CD4-positive, alpha-beta T cell treated with Interferon gamma for 1 hour (primary cell): ENCODE measurements at regions not wholly inside any gene's neighbourhood (a gene's known extent, or its start where the extent isn't known, plus 50 kb on each side); places are given as distances from the start of the nearest gene placed in this dataset.

Experiments
- DNase-seq: peaks from one replicate; pipeline ENCODE4 v3.0.0-alpha.2; 2020

GRCh38 chr19:28971049-28971448, 241.9 kb downstream of the UQCRFS1 start:
- no peak for DNase-seq

- DNase-seq: no peak
These were observed 244.2 kb downstream of the UQCRFS1 start for GRCh38 chr19:28968721-28969120.

- no peak for DNase-seq
These were observed 246.1 kb downstream of the UQCRFS1 start for GRCh38 chr19:28966737-28967399.

- no peak for DNase-seq
These were observed 248.5 kb downstream of the UQCRFS1 start for GRCh38 chr19:28964500-28964899.

- no peak for DNase-seq
These were observed 249.3 kb downstream of the UQCRFS1 start for GRCh38 chr19:28963486-28964250.

DNA sequence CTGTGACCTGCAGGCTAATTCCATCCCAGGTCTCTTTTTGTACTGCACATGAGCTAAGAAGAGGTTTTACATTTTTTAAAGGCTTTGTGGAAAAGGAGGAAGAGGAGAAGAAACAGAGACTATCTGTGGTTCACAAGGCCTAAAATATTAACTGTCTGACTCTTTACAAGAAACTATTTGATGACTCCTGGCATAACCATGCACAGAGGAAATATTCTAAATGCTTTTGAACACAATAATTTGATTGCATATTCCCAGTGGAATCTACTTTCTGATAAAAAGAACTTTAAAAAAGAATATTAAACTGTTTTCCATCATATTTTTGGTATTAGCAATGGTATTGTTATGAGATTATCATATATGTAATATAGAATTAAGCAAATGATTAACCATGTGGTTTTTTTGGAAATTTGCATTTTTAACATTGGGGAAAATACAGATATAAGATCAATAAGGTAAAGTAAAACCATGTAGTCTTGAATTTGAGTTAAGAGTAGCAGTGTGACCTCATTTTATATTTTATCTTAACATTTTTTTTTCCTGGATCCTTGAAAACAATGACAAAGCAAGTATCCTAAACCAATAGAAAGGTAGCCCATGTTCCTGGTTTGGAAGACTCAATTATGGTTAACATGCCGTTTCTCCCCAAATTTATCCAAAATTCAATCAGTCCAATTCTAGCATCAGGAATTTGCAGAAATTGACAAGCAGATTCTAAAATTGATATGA, 251.0 kb downstream of the UQCRFS1 start:
- no peak for DNase-seq

DNA sequence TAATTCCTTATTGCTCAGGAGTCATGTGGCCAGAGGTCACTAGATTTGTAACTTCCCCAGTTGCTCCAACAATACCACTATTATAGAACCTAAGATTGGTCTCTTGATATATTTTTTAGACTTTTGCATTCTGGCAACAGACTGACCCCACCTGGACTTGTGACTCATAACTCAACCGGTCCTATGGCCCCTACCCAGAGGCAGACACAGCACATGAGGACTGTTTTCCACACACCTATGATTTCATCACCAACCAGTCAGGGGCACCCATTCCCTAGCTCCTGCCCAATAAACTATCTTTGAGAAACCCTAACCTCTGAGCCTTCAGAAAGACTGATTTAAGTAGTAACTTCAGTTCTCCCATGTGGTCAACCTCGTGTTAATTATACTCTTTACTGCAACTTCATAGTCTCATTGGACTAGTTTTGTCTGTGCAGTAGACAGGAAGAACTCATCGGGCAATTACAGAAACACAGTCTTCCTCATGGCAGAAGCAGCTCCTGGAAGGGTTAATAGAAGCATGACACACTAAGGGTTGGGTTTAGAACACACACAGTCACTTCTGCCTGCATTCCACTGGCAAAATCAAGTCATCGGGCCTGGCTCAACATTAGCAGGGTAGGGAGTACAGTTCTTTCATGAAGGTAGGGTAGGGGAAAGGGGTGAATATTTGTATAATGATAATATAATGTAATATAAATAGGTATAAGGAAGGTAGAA, 251.8 kb downstream of the UQCRFS1 start:
- DNase-seq: no peak

- no peak for DNase-seq
These were observed 252.4 kb downstream of the UQCRFS1 start for GRCh38 chr19:28960586-28960985.

- DNase-seq: no peak
These were observed 256.0 kb downstream of the UQCRFS1 start for GRCh38 chr19:28956961-28957360.

DNA sequence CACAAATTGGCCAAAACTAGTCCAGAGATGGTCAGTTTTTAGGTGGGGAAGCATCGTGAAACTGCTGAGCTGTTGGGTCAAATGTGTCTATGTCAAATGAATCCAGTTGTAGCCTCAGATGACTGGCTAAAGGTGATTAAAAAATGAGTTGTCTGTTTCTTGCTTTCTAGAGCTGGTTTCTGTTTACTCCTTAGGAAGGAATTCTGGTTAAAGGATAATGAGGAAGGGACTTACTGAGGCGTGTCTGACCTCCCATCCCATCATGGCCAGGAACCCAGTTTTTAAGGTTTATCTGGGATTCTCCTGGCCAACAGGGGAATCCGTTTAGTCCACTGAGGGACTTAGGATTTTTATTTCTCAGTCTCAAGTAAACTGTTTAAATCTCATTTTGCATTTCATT, 256.5 kb downstream of the UQCRFS1 start:
- no peak for DNase-seq

DNA sequence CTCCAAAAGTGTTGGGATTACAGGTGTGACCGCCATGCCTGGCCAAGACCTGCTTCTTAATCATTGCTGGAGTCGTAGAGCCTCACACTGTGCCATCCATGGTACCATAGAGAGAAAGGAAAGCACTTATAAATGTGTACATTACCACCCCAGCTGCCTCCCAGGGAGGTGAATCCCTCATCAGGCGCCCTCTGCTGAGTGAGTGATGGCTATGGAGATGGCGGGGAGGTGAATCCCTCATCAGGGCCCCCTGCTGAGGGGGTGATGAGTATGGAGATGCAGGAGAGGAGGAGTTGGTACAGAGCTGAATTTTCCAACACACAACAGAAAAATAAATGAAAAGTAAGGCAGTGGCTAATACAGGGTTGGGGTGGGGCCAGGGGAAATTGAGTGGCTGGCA, 263.4 kb downstream of the UQCRFS1 start:
- DNase-seq: no peak

GRCh38 chr19:28949027-28949426, 263.9 kb downstream of the UQCRFS1 start:
- DNase-seq: no peak

GRCh38 chr19:28948566-28948965, 264.4 kb downstream of the UQCRFS1 start:
- DNase-seq: no peak

DNA sequence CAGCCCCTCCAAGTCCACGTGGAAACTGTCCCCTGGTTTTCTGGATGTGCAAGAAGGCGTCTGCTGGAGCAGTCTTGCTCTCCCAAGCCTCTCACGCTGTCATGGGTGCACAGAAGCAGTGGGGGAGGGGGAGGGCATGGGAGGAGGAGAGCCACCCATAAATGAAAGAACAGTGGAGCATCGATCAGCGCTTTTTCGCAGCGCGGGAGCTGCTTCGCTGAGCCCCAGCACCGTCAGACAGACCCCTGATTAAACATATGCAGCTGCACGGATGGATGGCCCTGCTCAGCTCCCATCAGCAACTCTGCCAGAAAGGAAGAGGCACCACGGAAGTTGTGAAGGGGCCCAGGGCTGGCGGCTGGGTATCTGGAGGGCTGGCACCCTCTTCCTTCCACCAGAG, 264.9 kb downstream of the UQCRFS1 start:
- DNase-seq: no peak

GRCh38 chr19:28943651-28944050, 269.3 kb downstream of the UQCRFS1 start:
- DNase-seq: no peak

DNA sequence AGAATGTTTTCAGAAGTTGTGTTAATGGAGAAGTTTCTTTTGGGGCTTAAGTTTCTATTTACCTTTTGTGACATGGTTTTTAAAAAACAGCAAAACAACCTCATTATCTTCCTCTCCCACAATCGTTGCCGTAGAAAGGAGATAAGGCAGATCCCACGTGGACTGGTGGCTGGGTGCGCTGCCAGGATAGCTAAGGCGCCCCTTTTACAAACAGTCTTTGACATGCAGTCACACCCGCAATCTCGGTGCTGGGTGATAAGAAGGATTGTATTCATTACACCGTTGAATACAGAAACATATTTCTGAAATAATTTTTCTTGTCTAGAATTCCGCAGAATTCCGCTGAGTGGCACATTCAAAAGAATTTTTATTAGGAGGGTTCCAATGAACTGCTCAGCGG, 271.1 kb downstream of the UQCRFS1 start:
- no peak for DNase-seq

GRCh38 chr19:28940751-28941500, 272.0 kb downstream of the UQCRFS1 start:
- DNase-seq: no peak

GRCh38 chr19:28939236-28939635, 273.7 kb downstream of the UQCRFS1 start:
- no peak for DNase-seq

- DNase-seq: no peak
These were observed 276.9 kb downstream of the UQCRFS1 start for GRCh38 chr19:28936001-28936400.

GRCh38 chr19:28934631-28935030, 278.3 kb downstream of the UQCRFS1 start:
- no peak for DNase-seq

DNA sequence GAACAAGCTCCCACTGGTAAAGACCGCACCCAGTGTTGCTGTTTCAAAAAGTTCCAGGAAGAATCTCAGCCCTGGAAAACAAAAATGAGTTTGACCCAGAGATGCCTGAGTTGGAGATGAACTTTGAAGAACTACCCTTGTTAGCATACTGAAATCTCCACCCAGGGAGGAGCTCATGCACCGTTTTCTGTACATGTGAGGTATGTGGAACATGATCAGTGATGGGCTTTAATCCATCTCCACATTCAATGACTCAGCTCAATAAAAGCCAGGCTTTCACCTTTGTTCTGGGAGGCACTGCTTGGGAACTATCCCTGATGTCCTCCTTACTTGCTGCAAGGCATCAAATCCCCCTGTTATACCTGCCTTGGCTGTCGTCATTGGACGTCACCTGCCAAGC, 279.9 kb downstream of the UQCRFS1 start:
- no peak for DNase-seq

DNA sequence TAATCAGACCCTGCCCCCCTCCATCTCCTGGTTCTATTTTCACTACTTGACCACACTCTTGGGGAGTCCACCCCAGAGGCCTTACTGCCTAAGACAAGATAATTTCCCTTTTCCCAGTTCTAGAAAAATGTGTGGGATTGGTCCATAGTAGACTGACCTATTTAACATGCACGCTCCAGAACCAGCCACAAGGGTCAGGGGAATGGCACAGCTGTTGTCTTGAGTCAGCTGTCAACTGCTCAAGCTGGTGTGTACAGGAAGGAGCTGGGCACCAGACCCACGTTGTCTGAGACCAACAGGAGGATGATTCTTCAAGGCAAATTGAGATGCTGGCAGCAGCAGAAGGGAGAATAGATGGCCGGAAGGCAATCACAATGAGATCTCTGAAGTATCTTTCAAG, 280.5 kb downstream of the UQCRFS1 start:
- no peak for DNase-seq

- DNase-seq: no peak
These were observed 283.9 kb downstream of the UQCRFS1 start for GRCh38 chr19:28929006-28929405.
